B cell (primary cell): ENCODE measurements at regions not wholly inside any gene's neighbourhood (a gene's known extent, or its start where the extent isn't known, plus 50 kb on each side); places are given as distances from the start of the nearest gene placed in this dataset.

Source experiments
- EZH2 ChIP-seq: IDR thresholded peaks from 2 replicates; pipeline ENCODE4 v1.6.1; 2012; ENCODE audit warnings: borderline replicate concordance, low read depth, mild to moderate bottlenecking, moderate library complexity, low read length; ENCODE audit not compliant: insufficient read depth, poor library complexity, severe bottlenecking
- TF ChIP-seq, protein P1 (sequence below): fragments of 200-600 bp; IDR thresholded peaks from one replicate; pipeline ENCODE4 v1.8.0; 2022; ENCODE audit warnings: antibody characterized with exemption, mild to moderate bottlenecking

DNA sequence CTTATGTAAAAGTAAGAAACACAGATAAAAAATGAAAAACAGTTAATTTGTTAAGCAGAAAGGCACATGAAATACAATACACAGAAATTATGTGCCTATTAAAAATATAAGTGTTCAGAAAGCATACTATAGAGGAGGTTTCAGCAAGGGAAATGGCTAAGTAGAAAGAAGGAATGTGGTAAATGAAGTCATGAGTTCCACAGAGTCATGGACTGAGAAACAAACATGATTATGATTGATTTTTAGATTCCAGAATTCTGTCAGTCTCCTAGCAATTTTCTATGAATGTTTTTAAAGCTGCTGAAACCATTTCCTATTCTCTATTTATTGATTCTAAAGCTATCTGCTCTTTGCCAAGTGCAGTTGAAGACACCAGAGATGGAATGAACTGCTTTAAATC is 1398.4 kb downstream of the ARAP2 start:
- TF ChIP-seq, protein P1, sequence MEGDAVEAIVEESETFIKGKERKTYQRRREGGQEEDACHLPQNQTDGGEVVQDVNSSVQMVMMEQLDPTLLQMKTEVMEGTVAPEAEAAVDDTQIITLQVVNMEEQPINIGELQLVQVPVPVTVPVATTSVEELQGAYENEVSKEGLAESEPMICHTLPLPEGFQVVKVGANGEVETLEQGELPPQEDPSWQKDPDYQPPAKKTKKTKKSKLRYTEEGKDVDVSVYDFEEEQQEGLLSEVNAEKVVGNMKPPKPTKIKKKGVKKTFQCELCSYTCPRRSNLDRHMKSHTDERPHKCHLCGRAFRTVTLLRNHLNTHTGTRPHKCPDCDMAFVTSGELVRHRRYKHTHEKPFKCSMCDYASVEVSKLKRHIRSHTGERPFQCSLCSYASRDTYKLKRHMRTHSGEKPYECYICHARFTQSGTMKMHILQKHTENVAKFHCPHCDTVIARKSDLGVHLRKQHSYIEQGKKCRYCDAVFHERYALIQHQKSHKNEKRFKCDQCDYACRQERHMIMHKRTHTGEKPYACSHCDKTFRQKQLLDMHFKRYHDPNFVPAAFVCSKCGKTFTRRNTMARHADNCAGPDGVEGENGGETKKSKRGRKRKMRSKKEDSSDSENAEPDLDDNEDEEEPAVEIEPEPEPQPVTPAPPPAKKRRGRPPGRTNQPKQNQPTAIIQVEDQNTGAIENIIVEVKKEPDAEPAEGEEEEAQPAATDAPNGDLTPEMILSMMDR = no peak
- no peak for TF ChIP-seq EZH2
